ENCODE measurements at regions not wholly inside any gene's neighbourhood (a gene's known extent, or its start where the extent isn't known, plus 50 kb on each side); places are given as distances from the start of the nearest gene placed in this dataset.

- TF ChIP-seq CTCF (IDR thresholded peaks at IDR 0.05), result no peak
- no peak for TF ChIP-seq POLR2A (IDR thresholded peaks at IDR 0.05)
Observed at GRCh38 chr5:133681896-133682295, 69.6 kb upstream of the FSTL4 start.

Data from right lobe of liver (tissue), 4 donors.